ENCODE measurements at regions not wholly inside any gene's neighbourhood (a gene's known extent, or its start where the extent isn't known, plus 50 kb on each side); places are given as distances from the start of the nearest gene placed in this dataset.

GRCh38 chr3:102255736-102256135 is 179.1 kb upstream of the ZPLD1 start:
- no peak for DNase-seq

DNA sequence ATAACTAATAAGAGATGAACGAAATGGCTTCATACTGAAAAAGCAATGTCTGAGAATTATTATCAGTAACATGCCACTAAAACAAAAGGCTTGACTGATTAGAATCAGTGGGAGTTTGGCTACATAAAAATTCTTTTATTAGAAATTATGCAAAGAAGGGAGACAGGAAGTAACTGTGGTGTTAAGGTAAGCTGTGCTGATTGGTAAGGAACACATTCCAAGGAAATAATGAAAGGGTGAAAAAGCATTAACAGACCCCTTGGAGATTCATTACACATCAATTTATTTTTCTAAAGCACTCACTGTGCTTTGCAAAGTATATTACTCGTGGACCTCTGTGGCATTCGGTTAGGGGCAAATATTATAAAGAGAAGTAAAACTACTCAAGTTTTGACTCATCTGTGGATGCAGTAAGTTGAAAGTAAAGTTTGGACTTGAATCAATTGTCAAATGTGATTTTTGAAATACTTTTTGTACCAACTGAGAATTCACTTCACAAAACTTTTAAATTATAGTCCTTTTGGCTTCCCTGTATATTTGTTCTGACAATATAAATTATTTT is 176.1 kb upstream of the ZPLD1 start:
- DNase-seq, result no peak

GRCh38 chr3:102259663-102260062 is 175.2 kb upstream of the ZPLD1 start:
- DNase-seq, result no peak

DNA sequence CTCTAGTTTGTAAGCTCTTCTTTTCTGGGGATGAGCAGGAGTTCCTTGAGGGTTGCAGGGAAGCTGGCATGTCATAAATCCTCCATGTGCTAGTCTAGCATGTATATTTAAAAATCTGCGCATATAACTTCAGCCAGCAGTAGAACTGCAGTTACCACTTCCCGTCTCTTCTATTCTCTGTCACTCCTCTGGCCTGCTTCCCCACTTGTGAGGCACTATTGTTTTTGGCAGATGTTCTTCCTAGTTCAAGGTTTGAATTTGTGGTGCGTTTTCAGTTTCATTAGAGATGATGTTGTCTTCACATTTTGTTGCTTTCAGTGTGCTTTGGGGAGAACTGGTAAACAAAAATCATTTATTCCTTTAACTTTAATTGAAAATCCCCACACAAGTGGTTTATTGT is 169.1 kb upstream of the ZPLD1 start:
- no peak for DNase-seq

- no peak for DNase-seq
Observed at GRCh38 chr3:102269406-102269805, 165.4 kb upstream of the ZPLD1 start.

DNA sequence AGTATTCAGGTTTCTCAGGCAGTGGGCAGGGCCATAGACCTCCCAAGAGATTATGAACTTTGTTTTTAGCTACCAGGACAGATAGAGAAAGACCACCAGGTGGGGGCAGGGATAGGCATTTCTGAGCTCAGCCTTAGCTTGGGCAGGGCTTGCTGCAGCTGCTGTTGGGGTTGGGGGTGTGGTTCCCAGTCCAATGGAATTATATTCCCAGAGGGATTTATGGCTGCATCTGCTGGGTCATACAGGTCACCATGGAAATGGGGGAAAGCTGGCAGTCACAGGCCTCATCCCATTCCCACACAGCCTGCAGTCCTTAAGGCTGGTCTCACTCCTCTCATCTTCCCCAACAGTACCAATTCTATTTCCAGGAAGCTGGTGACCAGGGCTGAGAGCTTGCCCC is 144.6 kb upstream of the ZPLD1 start:
- DNase-seq, result no peak

GRCh38 chr3:102295756-102296155 is 139.1 kb upstream of the ZPLD1 start:
- no peak for DNase-seq

DNA sequence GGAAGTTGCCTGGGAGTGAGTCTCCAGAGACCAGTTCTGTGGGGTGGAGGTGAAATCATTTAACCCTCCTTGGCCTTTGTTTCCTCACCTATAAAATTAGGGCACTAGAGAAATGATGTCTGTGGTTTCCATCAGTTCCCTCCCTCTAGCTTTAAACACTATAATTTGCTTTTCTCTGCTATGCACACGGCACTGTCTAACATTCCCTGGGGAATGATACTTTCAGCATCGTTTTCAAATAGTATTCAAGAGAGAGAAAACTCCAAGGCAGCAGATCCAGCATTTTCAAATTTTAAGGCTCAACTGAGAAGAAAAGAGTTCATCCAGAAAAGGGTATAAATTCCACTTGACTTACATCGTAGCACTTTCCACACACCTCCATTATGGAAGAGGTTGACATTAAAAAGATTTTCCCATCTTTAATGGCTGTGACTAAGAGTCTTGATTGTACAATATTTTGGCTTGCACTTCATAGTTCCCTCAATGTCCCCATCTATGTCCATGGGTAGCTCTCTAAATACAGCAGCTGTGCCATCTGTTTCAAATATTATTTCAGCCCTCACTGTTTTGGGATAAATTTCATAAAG is 137.7 kb upstream of the ZPLD1 start:
- no peak for DNase-seq

DNA sequence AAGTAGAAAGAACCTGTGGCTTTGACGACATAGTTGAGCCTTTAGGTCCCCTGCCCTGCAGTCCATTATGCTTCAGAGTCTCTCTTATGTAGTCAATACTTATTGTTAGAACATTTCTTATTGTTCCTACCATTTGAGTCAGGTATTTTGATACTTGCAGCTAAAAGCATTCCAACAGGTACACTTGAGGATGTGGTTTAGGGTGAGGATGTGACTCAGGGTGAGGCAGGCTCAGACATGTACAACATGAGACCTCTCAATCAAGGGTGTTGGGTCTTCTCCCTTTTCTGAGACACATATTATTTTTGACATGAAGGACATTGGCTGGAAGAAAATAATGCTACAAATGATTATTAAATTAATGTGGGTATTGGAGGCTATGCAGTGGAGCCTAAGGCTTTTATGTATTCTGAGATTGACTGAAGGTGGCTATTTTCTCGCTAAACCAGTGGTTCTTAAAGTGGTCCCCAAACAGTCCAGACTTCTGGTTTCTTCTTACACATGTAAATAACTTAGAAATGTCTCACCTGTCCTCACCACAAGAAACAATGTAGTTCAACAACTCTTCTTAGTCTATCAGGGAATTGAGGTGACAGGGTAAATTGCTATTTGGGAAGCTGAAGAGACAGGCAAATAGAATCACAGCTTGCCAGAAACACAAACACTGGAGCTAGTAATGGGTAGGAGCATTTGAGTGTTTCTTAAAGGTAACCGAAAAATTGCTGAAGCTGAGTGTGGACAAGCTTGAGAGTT is 135.5 kb upstream of the ZPLD1 start:
- DNase-seq, result no peak

- no peak for DNase-seq
Observed at GRCh38 chr3:102301155-102301880, 133.5 kb upstream of the ZPLD1 start.

DNA sequence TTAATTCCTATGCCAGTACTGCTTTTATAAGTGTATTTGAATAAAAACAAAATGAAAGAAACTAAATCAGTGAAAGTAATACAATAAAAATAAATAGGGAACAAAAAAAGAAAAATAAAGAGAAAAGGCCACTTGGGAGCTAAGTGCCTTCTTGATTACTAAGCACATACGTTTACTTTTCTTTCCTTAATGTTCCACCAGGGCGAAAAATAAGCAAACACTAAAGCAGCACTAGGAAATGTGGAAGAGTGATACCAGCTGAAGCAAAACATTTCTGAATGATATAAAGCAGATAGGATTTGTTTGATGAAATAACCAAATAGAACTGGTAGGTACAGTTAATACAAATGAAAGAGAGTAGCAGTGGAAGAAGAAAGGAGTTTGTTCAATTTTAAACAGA is 132.8 kb upstream of the ZPLD1 start:
- DNase-seq, result no peak

DNA sequence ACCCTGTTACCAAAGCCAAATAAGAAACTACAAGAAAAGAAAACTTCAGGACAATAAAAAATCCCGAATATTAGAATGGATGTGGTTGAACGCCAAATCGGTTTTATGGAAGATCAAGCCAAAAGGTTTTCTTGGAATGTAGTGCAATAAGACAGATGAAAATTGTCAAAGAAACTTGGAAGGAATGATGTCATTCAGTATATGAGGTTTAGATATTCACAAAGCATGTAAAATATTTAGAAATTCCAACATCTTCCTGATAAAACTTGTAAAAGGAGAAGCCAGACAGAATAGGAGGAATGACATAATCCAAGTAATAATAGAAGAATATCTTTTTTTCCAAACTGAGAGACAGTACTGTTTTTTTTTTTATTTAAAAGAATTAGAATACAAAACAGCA is 130.3 kb upstream of the ZPLD1 start:
- no peak for DNase-seq

- DNase-seq, result no peak
Observed at GRCh38 chr3:102307442-102307841, 127.4 kb upstream of the ZPLD1 start.

- no peak for DNase-seq
Observed at GRCh38 chr3:102329066-102329465, 105.7 kb upstream of the ZPLD1 start.

DNA sequence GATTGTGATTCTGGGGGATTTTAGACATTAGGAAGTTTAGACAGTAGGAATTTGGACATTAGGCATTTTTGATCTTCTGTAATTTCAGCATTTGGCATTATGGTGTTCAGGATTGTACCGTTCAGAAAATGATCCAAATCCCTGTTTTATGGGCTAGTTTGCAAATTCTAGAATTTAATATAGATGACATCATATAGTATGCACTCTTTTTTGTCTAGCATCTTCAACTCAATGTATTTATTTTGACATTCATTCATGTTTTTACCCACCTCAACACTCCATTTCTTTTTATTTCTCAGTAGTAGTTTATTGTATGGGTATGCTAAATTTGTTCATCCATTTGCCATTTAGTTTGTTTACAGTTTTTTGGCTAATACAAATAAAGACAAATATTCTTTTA is 105.3 kb upstream of the ZPLD1 start:
- no peak for DNase-seq

GRCh38 chr3:102332205-102332604 is 102.6 kb upstream of the ZPLD1 start:
- DNase-seq, result no peak

- no peak for DNase-seq
Observed at GRCh38 chr3:102332934-102333333, 101.9 kb upstream of the ZPLD1 start.

- DNase-seq, result no peak
Observed at GRCh38 chr3:102336130-102336529, 98.7 kb upstream of the ZPLD1 start.

GRCh38 chr3:102339671-102340070 is 95.1 kb upstream of the ZPLD1 start:
- DNase-seq, result no peak

DNA sequence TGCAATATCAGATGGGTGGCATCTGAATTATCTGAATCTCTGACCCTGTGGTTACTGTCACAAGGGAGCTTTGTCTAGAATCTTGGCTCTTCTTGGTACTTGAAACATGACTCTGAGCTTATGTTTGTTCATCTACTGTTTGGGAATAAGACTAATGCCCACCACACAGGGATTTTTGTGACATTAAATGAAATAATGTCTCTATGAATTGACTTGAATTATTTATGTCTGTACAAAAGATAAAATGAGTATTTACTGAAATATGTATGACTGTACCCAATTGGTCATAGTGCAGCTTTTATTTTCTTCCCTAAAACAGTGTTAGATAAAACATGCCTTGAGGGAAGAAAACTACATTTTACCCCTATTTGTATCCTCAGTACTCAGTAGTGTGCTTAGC is 87.9 kb upstream of the ZPLD1 start:
- no peak for DNase-seq

DNA sequence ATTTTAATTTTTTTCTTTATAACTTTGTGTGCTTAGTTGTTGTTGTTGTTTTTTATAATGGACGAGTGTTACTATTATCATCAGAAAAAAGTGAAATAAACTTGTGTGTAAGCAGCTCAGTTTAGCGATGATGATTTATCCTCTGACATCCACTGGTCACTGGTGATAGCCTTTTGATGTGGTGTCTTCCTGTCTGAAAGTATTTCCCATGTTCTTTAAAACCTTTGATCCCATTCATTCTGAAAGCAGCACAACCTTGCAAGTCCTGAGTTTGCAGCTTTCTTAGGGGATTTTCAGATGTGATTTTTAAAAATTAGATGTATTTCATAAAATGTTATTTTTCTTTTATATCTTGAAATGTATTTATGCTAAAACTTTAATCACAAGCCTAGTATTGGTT is 85.9 kb upstream of the ZPLD1 start:
- no peak for DNase-seq

DNA sequence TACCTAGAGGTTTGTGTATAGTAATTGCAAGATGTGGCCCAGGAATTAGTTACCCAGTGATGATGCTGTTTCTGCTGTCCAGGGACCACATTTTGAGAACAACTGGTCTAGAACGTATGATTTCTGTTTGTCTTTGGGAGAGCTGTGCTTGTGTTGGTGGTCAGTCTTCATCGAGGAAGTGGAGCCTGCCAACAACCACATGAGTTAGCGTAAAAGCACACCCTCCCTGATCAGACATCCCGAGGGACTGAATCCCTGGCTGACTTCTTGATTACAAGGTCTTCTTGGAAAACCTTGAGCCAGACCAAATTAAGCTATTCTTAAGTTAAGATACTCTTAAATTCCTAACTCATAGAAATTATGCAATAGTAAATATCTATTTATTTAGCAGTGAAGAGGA is 81.7 kb upstream of the ZPLD1 start:
- DNase-seq, result no peak

DNA sequence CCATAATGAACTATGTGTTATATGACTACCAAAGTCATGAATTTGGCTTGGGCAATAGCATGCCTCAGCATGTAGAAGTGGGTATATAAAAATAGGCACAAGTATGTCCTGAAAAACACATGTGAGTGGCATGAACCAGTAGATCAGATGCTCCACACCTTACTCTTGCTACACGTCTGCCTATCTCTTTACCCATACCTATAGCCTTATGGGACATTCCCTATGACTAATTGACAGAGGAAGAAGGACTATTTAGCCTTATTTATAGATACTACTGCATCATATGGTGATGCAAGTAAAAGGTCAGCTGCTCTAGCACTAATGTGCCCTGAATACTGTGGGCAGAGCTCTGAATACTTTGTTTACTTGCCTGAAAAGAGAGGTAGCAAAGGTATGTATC is 81.0 kb upstream of the ZPLD1 start:
- DNase-seq, result no peak

Data from SIG-M5 (cell line).